ENCODE measurements at regions not wholly inside any gene's neighbourhood (a gene's known extent, or its start where the extent isn't known, plus 50 kb on each side); places are given as distances from the start of the nearest gene placed in this dataset.

- Mint-ChIP-seq H3K9me3 (ENCODE audit: low read depth) (peaks cover 4% of the 10 kb centered on the region), H3K27me3 (no peaks in the 10 kb centered on the region), H3K27ac (no peak overlapping the region), H3K4me1 (ENCODE audit: low read depth) (no peaks in the 10 kb centered on the region), H3K36me3 (no peaks in the 10 kb centered on the region), H3K4me3 (no peak overlapping the region)
These were observed 972.2 kb upstream of the WWC1 start for GRCh38 chr5:167319243-167319642.

- Mint-ChIP-seq H3K27ac (no peak overlapping the region), H3K36me3 (no peaks in the 10 kb centered on the region), H3K4me3 (no peak overlapping the region), H3K9me3 (ENCODE audit: low read depth) (peaks cover 4% of the 10 kb centered on the region), H3K27me3 (no peaks in the 10 kb centered on the region), H3K4me1 (ENCODE audit: low read depth) (no peaks in the 10 kb centered on the region)
These were observed 971.4 kb upstream of the WWC1 start for GRCh38 chr5:167320019-167320418.

GRCh38 chr5:167332309-167332708, 959.1 kb upstream of the WWC1 start:
- Mint-ChIP-seq H3K9me3 (ENCODE audit: low read depth) (peaks cover 12% of the 10 kb centered on the region), H3K4me1 (ENCODE audit: low read depth) (no peaks in the 10 kb centered on the region), H3K36me3 (no peaks in the 10 kb centered on the region), H3K27ac (no peak overlapping the region), H3K4me3 (no peak overlapping the region), H3K27me3 (no peaks in the 10 kb centered on the region)

- H3K36me3 Mint-ChIP-seq: no peaks in the 10 kb centered on the region
These were observed 955.3 kb upstream of the WWC1 start for GRCh38 chr5:167336161-167336560.

GRCh38 chr5:167339205-167339604, 952.2 kb upstream of the WWC1 start:
- Mint-ChIP-seq H3K27me3 (no peaks in the 10 kb centered on the region), H3K36me3 (no peaks in the 10 kb centered on the region), H3K4me1 (ENCODE audit: low read depth) (no peaks in the 10 kb centered on the region), H3K27ac (no peak overlapping the region), H3K4me3 (no peak overlapping the region), H3K9me3 (ENCODE audit: low read depth) (no peaks in the 10 kb centered on the region)

More at GRCh38 chr5:167336161-167336560, 955.3 kb upstream of the WWC1 start:
- Mint-ChIP-seq H3K4me1 (ENCODE audit: low read depth) (no peaks in the 10 kb centered on the region), H3K4me3 (no peak overlapping the region), H3K27ac (no peak overlapping the region), H3K27me3 (no peaks in the 10 kb centered on the region), H3K9me3 (ENCODE audit: low read depth) (peaks cover 5% of the 10 kb centered on the region)

GRCh38 chr5:167346461-167346860, 945.0 kb upstream of the WWC1 start:
- H3K4me1 Mint-ChIP-seq (ENCODE audit: low read depth): no peaks in the 10 kb centered on the region
- no peaks in the 10 kb centered on the region for H3K36me3 Mint-ChIP-seq
- no peaks in the 10 kb centered on the region for H3K27me3 Mint-ChIP-seq
- no peak overlapping the region for H3K27ac Mint-ChIP-seq
- H3K9me3 Mint-ChIP-seq (ENCODE audit: low read depth): no peaks in the 10 kb centered on the region
- no peak overlapping the region for H3K4me3 Mint-ChIP-seq

GRCh38 chr5:167348251-167348926, 943.1 kb upstream of the WWC1 start:
- no peaks in the 10 kb centered on the region for H3K27me3 Mint-ChIP-seq
- no peaks in the 10 kb centered on the region for H3K36me3 Mint-ChIP-seq
- H3K4me1 Mint-ChIP-seq (ENCODE audit: low read depth): no peaks in the 10 kb centered on the region
- H3K4me3 Mint-ChIP-seq: no peak overlapping the region
- H3K27ac Mint-ChIP-seq: no peak overlapping the region
- H3K9me3 Mint-ChIP-seq (ENCODE audit: low read depth): no peaks in the 10 kb centered on the region

- Mint-ChIP-seq H3K4me1 (ENCODE audit: low read depth) (no peaks in the 10 kb centered on the region), H3K4me3 (no peak overlapping the region), H3K36me3 (no peaks in the 10 kb centered on the region), H3K27ac (no peak overlapping the region), H3K27me3 (no peaks in the 10 kb centered on the region), H3K9me3 (ENCODE audit: low read depth) (no peaks in the 10 kb centered on the region)
These were observed 942.5 kb upstream of the WWC1 start for GRCh38 chr5:167348980-167349379.

- H3K27ac Mint-ChIP-seq: no peak overlapping the region
- no peaks in the 10 kb centered on the region for H3K27me3 Mint-ChIP-seq
These were observed 940.1 kb upstream of the WWC1 start for GRCh38 chr5:167351316-167351715.

GRCh38 chr5:167352801-167353200, 938.6 kb upstream of the WWC1 start:
- no peaks in the 10 kb centered on the region for H3K27me3 Mint-ChIP-seq
- H3K27ac Mint-ChIP-seq: no peak overlapping the region
- no peaks in the 10 kb centered on the region for H3K36me3 Mint-ChIP-seq
- no peaks in the 10 kb centered on the region for H3K4me1 Mint-ChIP-seq (ENCODE audit: low read depth)
- H3K9me3 Mint-ChIP-seq (ENCODE audit: low read depth): peaks cover 5% of the 10 kb centered on the region
- no peak overlapping the region for H3K4me3 Mint-ChIP-seq

More at GRCh38 chr5:167351316-167351715, 940.1 kb upstream of the WWC1 start:
- H3K36me3 Mint-ChIP-seq: no peaks in the 10 kb centered on the region
- no peak overlapping the region for H3K4me3 Mint-ChIP-seq
- H3K9me3 Mint-ChIP-seq (ENCODE audit: low read depth): peaks cover 5% of the 10 kb centered on the region
- no peaks in the 10 kb centered on the region for H3K4me1 Mint-ChIP-seq (ENCODE audit: low read depth)

- H3K36me3 Mint-ChIP-seq: no peaks in the 10 kb centered on the region
- H3K4me1 Mint-ChIP-seq (ENCODE audit: low read depth): no peaks in the 10 kb centered on the region
- H3K4me3 Mint-ChIP-seq: no peak overlapping the region
- peaks cover 5% of the 10 kb centered on the region for H3K9me3 Mint-ChIP-seq (ENCODE audit: low read depth)
- no peak overlapping the region for H3K27ac Mint-ChIP-seq
- H3K27me3 Mint-ChIP-seq: no peaks in the 10 kb centered on the region
These were observed 936.1 kb upstream of the WWC1 start for GRCh38 chr5:167355346-167355745.

GRCh38 chr5:167356374-167356773, 935.1 kb upstream of the WWC1 start:
- Mint-ChIP-seq H3K36me3 (no peaks in the 10 kb centered on the region), H3K27ac (no peak overlapping the region), H3K9me3 (ENCODE audit: low read depth) (peaks cover 10% of the 10 kb centered on the region), H3K27me3 (no peaks in the 10 kb centered on the region), H3K4me3 (no peak overlapping the region), H3K4me1 (ENCODE audit: low read depth) (no peaks in the 10 kb centered on the region)

GRCh38 chr5:167358868-167359492, 932.5 kb upstream of the WWC1 start:
- no peak overlapping the region for H3K4me3 Mint-ChIP-seq
- H3K4me1 Mint-ChIP-seq (ENCODE audit: low read depth): no peaks in the 10 kb centered on the region
- no peaks in the 10 kb centered on the region for H3K36me3 Mint-ChIP-seq
- H3K27me3 Mint-ChIP-seq: no peaks in the 10 kb centered on the region
- H3K9me3 Mint-ChIP-seq (ENCODE audit: low read depth): peaks cover 10% of the 10 kb centered on the region
- no peak overlapping the region for H3K27ac Mint-ChIP-seq

- Mint-ChIP-seq H3K27me3 (no peaks in the 10 kb centered on the region), H3K9me3 (ENCODE audit: low read depth) (peaks cover 12% of the 10 kb centered on the region), H3K4me1 (ENCODE audit: low read depth) (no peaks in the 10 kb centered on the region), H3K4me3 (no peak overlapping the region), H3K27ac (no peak overlapping the region), H3K36me3 (no peaks in the 10 kb centered on the region)
These were observed 929.6 kb upstream of the WWC1 start for GRCh38 chr5:167361795-167362194.

- no peaks in the 10 kb centered on the region for H3K36me3 Mint-ChIP-seq
- no peak overlapping the region for H3K27ac Mint-ChIP-seq
- H3K9me3 Mint-ChIP-seq (ENCODE audit: low read depth): peaks cover 12% of the 10 kb centered on the region
- H3K27me3 Mint-ChIP-seq: no peaks in the 10 kb centered on the region
- no peak overlapping the region for H3K4me3 Mint-ChIP-seq
- H3K4me1 Mint-ChIP-seq (ENCODE audit: low read depth): no peaks in the 10 kb centered on the region
These were observed 928.4 kb upstream of the WWC1 start for GRCh38 chr5:167363065-167363464.

- peaks cover 8% of the 10 kb centered on the region for H3K9me3 Mint-ChIP-seq (ENCODE audit: low read depth)
- H3K27ac Mint-ChIP-seq: no peak overlapping the region
- no peaks in the 10 kb centered on the region for H3K4me1 Mint-ChIP-seq (ENCODE audit: low read depth)
- no peaks in the 10 kb centered on the region for H3K36me3 Mint-ChIP-seq
- H3K27me3 Mint-ChIP-seq: no peaks in the 10 kb centered on the region
- H3K4me3 Mint-ChIP-seq: no peak overlapping the region
These were observed 916.3 kb upstream of the WWC1 start for GRCh38 chr5:167375125-167375524.
